ENCODE measurements at regions not wholly inside any gene's neighbourhood (a gene's known extent, or its start where the extent isn't known, plus 50 kb on each side); places are given as distances from the start of the nearest gene placed in this dataset.

DNA sequence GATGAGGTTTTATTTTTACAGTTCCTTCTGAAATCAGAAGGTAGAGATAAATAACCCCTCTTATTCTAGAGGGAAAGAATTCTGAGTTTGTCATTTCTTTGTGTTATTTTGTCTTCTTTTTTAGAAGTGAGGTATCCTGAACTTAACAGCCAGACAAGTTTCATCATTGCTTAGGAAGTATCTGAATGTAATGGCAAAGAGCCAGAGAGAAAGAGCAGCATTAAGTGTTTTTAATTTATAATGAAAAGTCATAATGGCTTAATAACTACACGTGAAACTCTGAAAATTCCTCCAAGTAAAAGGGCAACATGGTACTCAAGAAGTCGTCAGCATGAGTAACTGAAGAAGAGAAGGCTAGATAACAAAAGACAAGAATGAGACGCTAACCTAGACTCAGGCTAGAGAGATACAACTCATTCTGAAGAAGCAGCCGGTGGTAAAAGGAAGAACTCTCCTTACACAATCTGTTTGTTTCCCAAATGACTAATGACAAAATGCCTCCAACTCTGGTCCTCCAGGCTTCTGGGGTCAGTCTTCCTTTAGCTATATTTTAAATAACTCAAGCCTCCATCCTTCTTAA lies 116.2 kb upstream of the NECTIN3 start:
- TF ChIP-seq, protein P1, sequence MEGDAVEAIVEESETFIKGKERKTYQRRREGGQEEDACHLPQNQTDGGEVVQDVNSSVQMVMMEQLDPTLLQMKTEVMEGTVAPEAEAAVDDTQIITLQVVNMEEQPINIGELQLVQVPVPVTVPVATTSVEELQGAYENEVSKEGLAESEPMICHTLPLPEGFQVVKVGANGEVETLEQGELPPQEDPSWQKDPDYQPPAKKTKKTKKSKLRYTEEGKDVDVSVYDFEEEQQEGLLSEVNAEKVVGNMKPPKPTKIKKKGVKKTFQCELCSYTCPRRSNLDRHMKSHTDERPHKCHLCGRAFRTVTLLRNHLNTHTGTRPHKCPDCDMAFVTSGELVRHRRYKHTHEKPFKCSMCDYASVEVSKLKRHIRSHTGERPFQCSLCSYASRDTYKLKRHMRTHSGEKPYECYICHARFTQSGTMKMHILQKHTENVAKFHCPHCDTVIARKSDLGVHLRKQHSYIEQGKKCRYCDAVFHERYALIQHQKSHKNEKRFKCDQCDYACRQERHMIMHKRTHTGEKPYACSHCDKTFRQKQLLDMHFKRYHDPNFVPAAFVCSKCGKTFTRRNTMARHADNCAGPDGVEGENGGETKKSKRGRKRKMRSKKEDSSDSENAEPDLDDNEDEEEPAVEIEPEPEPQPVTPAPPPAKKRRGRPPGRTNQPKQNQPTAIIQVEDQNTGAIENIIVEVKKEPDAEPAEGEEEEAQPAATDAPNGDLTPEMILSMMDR (IDR thresholded peaks at IDR 0.05) = no peak
- Histone ChIP-seq H3K27me3 (no peaks in the 10 kb centered on the region), H3K27ac (no peak overlapping the region), H3K9me3 (no peaks in the 10 kb centered on the region), H3K36me3 (no peaks in the 10 kb centered on the region), H3K4me1 (no peaks in the 10 kb centered on the region), H3K4me3 (no peak overlapping the region)
- no peak for DNase-seq (ENCODE audit: low spot score)

DNA sequence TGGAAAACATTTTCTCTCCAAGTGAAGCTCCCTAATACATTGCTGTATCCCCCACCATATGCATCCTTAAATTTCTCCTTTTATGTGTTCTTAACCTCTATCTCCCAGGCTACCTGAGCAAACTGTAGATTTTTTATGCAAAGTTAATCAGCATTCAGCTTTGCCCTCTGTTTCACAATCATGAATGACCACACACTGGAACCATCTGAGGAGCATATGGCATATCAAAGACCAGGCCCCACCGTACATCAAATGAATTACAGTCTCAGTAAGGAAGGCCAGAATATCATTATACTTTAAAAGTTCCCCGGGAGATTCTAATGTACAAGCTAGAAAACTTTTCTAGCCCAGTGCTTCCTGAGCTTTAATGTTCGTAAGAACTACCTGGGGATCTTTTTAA lies 115.5 kb upstream of the NECTIN3 start:
- no peaks in the 10 kb centered on the region for H3K27me3 ChIP-seq
- H3K9me3 ChIP-seq = no peaks in the 10 kb centered on the region
- no peak for DNase-seq (ENCODE audit: low spot score)
- no peak overlapping the region for H3K27ac ChIP-seq
- H3K4me1 ChIP-seq = no peaks in the 10 kb centered on the region
- no peaks in the 10 kb centered on the region for H3K36me3 ChIP-seq
- no peak overlapping the region for H3K4me3 ChIP-seq
- TF ChIP-seq, protein P1 (IDR thresholded peaks at IDR 0.05) = no peak

DNA sequence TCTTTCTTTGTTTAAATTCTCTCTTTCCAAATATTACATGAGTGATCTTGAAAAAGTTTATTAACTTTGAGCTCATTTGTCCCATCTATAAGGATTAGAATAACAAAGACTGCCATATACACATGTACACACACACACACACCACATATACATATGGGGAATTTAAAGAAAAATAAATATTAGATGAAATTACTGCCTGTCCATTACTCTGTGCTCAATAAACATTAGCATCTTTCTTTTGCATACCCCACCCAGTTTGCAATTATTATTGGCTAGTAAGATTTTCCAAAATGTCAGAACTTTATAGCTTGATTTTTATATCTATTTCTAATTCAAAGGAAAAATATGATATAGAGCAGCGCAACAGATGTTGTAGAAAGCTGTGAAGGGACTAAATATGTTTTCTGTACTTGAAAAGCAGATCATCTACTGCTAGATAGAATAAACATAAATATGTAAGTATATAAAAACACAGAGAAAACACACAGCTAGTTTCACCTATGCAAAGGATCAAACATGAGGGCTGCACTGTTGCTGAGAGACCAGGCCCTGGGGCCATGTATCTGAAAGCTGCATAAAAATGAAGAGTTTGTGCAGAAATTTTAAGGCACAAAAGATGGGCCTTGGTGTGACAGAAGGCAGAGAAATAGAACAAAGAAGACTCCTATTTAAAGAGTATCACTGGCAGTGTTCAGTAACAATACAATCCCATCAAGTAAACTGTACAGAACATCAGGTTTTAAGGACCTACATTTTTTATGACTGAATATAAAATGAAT lies 114.2 kb upstream of the NECTIN3 start:
- H3K4me3 ChIP-seq = no peak overlapping the region
- H3K36me3 ChIP-seq = no peaks in the 10 kb centered on the region
- TF ChIP-seq, protein P1 (IDR thresholded peaks at IDR 0.05) = no peak

DNA sequence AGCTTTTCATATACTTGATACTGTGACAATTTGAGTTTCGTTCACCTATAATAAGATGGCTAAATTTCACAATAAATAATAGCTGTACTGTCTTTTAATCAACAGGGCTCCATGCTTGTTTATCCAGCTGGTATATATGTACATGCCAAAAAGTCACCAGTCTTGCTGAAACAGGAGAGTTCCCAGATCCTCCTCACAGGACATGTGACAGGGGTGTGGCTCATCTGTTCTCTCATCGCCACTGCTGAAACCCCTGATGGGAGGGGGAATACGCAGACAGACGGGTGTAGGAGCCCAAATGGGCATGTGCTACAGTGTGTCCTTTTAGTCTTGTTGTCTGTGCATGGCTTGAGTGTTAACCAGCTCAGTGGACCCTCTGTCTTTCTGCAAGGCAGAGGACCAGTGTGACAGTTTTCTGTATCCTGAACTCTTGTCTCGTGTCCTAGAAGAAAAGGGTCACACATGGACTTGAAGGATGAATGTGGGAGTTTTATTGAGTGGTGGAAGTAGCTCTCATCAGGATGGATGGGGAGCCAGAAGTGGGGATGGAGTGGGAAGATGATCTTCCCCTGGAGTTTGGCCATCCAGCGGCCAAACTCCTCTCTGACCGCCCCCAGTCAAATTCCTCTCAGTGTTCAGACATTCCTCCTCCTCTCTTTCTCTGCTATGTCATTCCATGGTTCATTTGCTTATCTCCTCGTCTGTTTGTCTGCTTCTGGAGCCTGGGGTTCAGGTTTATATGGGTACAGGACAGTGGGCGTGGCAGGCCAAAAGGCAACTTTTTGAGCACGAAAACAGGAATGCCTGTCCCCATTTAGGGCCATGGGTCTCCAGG lies 113.1 kb upstream of the NECTIN3 start:
- DNase-seq (ENCODE audit: low spot score) = no peak
- Histone ChIP-seq H3K4me1 (no peaks in the 10 kb centered on the region), H3K27me3 (no peaks in the 10 kb centered on the region), H3K36me3 (no peaks in the 10 kb centered on the region), H3K27ac (no peak overlapping the region), H3K9me3 (peaks cover 0 to 13% of the 10 kb centered on the region in 2 donors), H3K4me3 (no peak overlapping the region)
- TF ChIP-seq, protein P1 (IDR thresholded peaks at IDR 0.05) = no peak

More for the DNA sequence above, 114.2 kb upstream of the NECTIN3 start:
- DNase-seq (ENCODE audit: low spot score) = no peak
- H3K27me3 ChIP-seq = no peaks in the 10 kb centered on the region
- no peak overlapping the region for H3K27ac ChIP-seq
- no peaks in the 10 kb centered on the region for H3K4me1 ChIP-seq
- peaks cover 0 to 5% of the 10 kb centered on the region in 2 donors for H3K9me3 ChIP-seq

DNA sequence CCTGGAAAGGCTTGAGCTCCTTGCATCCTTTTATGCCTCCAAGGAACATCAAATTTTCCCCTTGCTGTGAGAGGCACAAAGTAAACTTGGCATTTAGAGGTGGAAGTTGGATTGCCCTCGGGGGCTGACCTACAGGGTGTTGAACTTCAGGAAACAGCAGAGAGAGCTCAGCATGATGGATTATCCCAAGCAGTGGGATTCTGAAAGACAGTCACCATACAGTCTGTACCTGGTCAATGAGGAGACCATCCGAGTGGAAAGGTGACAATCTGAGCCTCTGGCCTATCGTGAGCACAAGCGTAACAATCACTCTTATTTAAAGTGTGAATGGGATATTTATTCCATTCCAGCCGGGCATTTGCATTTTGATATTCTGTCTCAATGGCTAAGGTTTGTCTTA lies 105.6 kb upstream of the NECTIN3 start:
- no peak overlapping the region for H3K27ac ChIP-seq
- peaks cover 0 to 30% of the 10 kb centered on the region in 2 donors for H3K9me3 ChIP-seq
- no peaks in the 10 kb centered on the region for H3K4me1 ChIP-seq
- DNase-seq (ENCODE audit: low spot score) = no peak
- no peaks in the 10 kb centered on the region for H3K36me3 ChIP-seq
- no peak overlapping the region for H3K4me3 ChIP-seq
- TF ChIP-seq, protein P1 (IDR thresholded peaks at IDR 0.05) = no peak
- H3K27me3 ChIP-seq = no peaks in the 10 kb centered on the region

Measured in right atrium auricular region (tissue), 2 donors.